ENCODE measurements at regions not wholly inside any gene's neighbourhood (a gene's known extent, or its start where the extent isn't known, plus 50 kb on each side); places are given as distances from the start of the nearest gene placed in this dataset.

DNA sequence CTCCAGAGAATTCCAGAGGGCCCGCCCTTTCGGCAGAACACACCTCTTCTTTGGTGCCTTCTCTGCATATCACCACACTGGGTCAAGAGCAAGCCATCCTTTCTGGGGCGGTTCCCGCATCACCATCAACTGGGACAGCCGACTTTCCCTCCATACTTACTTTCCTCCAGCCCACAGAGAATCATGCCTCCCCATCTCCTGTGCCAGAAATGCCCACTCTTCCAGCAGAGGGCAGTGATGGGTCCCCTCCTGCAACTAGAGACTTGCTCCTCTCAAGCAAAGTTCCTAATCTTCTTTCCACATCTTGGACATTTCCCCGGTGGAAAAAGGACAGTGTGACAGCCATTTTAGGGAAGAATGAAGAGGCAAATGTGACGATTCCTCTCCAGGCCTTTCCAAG lies 157.7 kb downstream of the C11orf91 start:
- TF ChIP-seq, protein P1, sequence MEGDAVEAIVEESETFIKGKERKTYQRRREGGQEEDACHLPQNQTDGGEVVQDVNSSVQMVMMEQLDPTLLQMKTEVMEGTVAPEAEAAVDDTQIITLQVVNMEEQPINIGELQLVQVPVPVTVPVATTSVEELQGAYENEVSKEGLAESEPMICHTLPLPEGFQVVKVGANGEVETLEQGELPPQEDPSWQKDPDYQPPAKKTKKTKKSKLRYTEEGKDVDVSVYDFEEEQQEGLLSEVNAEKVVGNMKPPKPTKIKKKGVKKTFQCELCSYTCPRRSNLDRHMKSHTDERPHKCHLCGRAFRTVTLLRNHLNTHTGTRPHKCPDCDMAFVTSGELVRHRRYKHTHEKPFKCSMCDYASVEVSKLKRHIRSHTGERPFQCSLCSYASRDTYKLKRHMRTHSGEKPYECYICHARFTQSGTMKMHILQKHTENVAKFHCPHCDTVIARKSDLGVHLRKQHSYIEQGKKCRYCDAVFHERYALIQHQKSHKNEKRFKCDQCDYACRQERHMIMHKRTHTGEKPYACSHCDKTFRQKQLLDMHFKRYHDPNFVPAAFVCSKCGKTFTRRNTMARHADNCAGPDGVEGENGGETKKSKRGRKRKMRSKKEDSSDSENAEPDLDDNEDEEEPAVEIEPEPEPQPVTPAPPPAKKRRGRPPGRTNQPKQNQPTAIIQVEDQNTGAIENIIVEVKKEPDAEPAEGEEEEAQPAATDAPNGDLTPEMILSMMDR (conservative IDR thresholded peaks at IDR 0.05; ENCODE audit: low read length): peak; percentile 82
- TF ChIP-seq EZH2phosphoT487 (IDR thresholded peaks at IDR 0.05; ENCODE audit: borderline replicate concordance, low read depth, low read length): no peak

Data from OCI-LY7 (cell line).